ENCODE measurements at regions not wholly inside any gene's neighbourhood (a gene's known extent, or its start where the extent isn't known, plus 50 kb on each side); places are given as distances from the start of the nearest gene placed in this dataset.

DNA sequence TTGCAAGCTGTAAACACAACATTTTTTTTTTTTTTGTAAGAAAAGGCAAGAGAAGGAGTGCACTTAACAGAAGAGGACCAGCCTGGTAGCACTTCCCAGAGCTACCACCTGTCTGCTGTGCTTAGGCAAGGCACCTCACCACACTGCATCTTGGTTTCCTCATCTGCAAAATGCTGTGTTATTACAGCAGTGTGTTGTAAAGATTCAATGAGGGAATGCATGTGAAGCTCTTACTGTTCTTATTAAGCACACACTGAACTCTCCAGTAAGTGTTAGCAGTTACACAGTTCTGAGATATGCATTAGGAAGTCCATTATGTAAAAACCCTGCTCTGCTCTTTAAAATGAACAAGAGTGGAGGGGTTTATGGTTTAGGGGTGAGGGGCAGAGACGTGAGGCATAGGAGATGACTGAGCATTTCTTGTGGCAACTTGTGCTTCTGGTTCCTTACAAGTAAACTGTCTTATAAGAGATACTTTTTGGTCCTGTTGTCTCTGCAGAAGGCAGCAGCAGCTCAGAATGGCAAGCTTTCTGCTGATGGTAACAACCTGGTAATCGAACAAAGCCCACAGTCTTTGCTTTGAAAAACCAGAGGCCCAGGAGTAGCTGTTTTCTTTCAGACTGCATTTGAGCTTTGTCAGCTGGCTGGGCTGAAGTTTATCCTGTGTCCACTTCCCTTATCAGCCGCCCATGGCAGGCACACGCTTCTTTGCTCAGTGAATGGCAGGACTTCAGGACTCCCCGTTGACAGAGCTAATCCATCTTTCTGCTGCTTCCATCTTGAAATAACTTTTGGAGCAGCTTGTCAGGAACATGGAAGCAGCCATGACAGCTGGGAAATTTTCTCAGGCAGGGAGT, 98.8 kb upstream of the BMPER start:
- TF ChIP-seq RFX7 (CRISPR knock-in tag; IDR thresholded peaks at IDR 0.05) (no peak), ESRRA (IDR thresholded peaks at IDR 0.05; ENCODE audit: borderline replicate concordance, low read depth) (no peak), TAL1 (IDR thresholded peaks at IDR 0.05) (no peak), PYGO2 (tag; IDR thresholded peaks at IDR 0.05) (no peak)
- TF ChIP-seq, protein P1, sequence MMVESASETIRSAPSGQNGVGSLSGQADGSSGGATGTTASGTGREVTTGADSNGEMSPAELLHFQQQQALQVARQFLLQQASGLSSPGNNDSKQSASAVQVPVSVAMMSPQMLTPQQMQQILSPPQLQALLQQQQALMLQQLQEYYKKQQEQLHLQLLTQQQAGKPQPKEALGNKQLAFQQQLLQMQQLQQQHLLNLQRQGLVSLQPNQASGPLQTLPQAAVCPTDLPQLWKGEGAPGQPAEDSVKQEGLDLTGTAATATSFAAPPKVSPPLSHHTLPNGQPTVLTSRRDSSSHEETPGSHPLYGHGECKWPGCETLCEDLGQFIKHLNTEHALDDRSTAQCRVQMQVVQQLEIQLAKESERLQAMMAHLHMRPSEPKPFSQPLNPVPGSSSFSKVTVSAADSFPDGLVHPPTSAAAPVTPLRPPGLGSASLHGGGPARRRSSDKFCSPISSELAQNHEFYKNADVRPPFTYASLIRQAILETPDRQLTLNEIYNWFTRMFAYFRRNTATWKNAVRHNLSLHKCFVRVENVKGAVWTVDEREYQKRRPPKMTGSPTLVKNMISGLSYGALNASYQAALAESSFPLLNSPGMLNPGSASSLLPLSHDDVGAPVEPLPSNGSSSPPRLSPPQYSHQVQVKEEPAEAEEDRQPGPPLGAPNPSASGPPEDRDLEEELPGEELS (CRISPR knock-in tag; IDR thresholded peaks at IDR 0.05; ENCODE audit: borderline replicate concordance), result no peak
- TF ChIP-seq, protein P2, sequence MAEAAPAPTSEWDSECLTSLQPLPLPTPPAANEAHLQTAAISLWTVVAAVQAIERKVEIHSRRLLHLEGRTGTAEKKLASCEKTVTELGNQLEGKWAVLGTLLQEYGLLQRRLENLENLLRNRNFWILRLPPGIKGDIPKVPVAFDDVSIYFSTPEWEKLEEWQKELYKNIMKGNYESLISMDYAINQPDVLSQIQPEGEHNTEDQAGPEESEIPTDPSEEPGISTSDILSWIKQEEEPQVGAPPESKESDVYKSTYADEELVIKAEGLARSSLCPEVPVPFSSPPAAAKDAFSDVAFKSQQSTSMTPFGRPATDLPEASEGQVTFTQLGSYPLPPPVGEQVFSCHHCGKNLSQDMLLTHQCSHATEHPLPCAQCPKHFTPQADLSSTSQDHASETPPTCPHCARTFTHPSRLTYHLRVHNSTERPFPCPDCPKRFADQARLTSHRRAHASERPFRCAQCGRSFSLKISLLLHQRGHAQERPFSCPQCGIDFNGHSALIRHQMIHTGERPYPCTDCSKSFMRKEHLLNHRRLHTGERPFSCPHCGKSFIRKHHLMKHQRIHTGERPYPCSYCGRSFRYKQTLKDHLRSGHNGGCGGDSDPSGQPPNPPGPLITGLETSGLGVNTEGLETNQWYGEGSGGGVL (CRISPR knock-in tag; IDR thresholded peaks at IDR 0.05), result no peak
- TF ChIP-seq, protein P3, sequence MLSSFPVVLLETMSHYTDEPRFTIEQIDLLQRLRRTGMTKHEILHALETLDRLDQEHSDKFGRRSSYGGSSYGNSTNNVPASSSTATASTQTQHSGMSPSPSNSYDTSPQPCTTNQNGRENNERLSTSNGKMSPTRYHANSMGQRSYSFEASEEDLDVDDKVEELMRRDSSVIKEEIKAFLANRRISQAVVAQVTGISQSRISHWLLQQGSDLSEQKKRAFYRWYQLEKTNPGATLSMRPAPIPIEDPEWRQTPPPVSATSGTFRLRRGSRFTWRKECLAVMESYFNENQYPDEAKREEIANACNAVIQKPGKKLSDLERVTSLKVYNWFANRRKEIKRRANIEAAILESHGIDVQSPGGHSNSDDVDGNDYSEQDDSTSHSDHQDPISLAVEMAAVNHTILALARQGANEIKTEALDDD (IDR thresholded peaks at IDR 0.05), result no peak
- TF ChIP-seq, protein P4, sequence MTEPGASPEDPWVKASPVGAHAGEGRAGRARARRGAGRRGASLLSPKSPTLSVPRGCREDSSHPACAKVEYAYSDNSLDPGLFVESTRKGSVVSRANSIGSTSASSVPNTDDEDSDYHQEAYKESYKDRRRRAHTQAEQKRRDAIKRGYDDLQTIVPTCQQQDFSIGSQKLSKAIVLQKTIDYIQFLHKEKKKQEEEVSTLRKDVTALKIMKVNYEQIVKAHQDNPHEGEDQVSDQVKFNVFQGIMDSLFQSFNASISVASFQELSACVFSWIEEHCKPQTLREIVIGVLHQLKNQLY (CRISPR knock-in tag; conservative IDR thresholded peaks at IDR 0.05), result no peak
